WTC11 (cell line): ENCODE measurements at regions not wholly inside any gene's neighbourhood (a gene's known extent, or its start where the extent isn't known, plus 50 kb on each side); places are given as distances from the start of the nearest gene placed in this dataset.

Experiments used
- ATAC-seq: fragments of 200-7000 bp; cut with Tn5 transposase; 2 replicates; pipeline ENCODE4 v1.10.0; 2021; ENCODE audit warnings: mild to moderate bottlenecking, moderate library complexity
- CTCF ChIA-PET: fragments of 300-600 bp; sonication (Branson Sonifier 250); formaldehyde crosslinking; loops from one replicate; lab custom pipeline; 2021; ENCODE audit warnings: antibody characterized with exemption; lab: Charles Lee
- POLR2A ChIA-PET: fragments of 350-600 bp; sonication (Branson Sonifier 250); formaldehyde crosslinking; loops from one replicate; lab custom pipeline; 2021; ENCODE audit warnings: antibody characterized with exemption; lab: Charles Lee
- DNase-seq: peaks from one replicate; pipeline ENCODE4 v3.0.0; 2021; ENCODE audit warnings: low spot score
- H3K27ac Mint-ChIP-seq: 2 replicates; pipeline ENCODE4 v1.8.0; 2021; ENCODE audit warnings: mixed read lengths
- H3K27me3 Mint-ChIP-seq: 2 replicates; pipeline ENCODE4 v1.8.0; 2021; ENCODE audit warnings: low read depth, mild to moderate bottlenecking, moderate library complexity, mixed read lengths
- H3K36me3 Mint-ChIP-seq: 2 replicates; pipeline ENCODE4 v1.8.0; 2021; ENCODE audit warnings: mixed read lengths
- H3K4me1 Mint-ChIP-seq: 2 replicates; pipeline ENCODE4 v1.8.0; 2022; ENCODE audit warnings: mixed read lengths
- H3K4me3 Mint-ChIP-seq: 2 replicates; pipeline ENCODE4 v1.8.0; 2021; ENCODE audit warnings: mild to moderate bottlenecking, moderate library complexity, mixed read lengths
- H3K9me3 Mint-ChIP-seq: 2 replicates; pipeline ENCODE4 v1.8.0; 2021; ENCODE audit warnings: mixed read lengths
- ARID4B ChIP-seq: sonication (generic); formaldehyde crosslinking; IDR thresholded peaks from 2 replicates; pipeline ENCODE4 v1.8.0; 2023; ENCODE audit warnings: missing genetic modification reagents, mild to moderate bottlenecking, borderline replicate concordance
- ATF6 ChIP-seq: sonication (generic); formaldehyde crosslinking; IDR thresholded peaks from 2 replicates; pipeline ENCODE4 v1.8.1; 2023; ENCODE audit warnings: mild to moderate bottlenecking, missing genetic modification reagents
- EMX1 ChIP-seq: fragments of 250-450 bp; sonication (Bioruptor Pico); IDR thresholded peaks from 2 replicates; pipeline ENCODE4 v1.8.0; 2021; ENCODE audit warnings: mild to moderate bottlenecking
- FOXK1 ChIP-seq: sonication (generic); formaldehyde crosslinking; IDR thresholded peaks from 2 replicates; pipeline ENCODE4 v1.8.0; 2022; ENCODE audit warnings: mild to moderate bottlenecking, moderate library complexity, missing genetic modification reagents
- GTF2I ChIP-seq: fragments of 250-450 bp; sonication (Bioruptor Pico); conservative IDR thresholded peaks from 2 replicates; pipeline ENCODE4 v1.4.0; 2021; ENCODE audit warnings: mild to moderate bottlenecking
- IRF1 ChIP-seq: sonication (generic); formaldehyde crosslinking; IDR thresholded peaks from 2 replicates; pipeline ENCODE4 v1.8.0; 2023; ENCODE audit warnings: missing genetic modification reagents
- JUN ChIP-seq: sonication (generic); formaldehyde crosslinking; IDR thresholded peaks from 2 replicates; pipeline ENCODE4 v1.8.0; 2023; ENCODE audit warnings: mild to moderate bottlenecking, missing genetic modification reagents
- KAT7 ChIP-seq: sonication (generic); formaldehyde crosslinking; IDR thresholded peaks from 2 replicates; pipeline ENCODE4 v1.8.1; 2023; ENCODE audit warnings: missing genetic modification reagents, mild to moderate bottlenecking, borderline replicate concordance
- MLX ChIP-seq: sonication (generic); formaldehyde crosslinking; IDR thresholded peaks from 2 replicates; pipeline ENCODE4 v1.8.1; 2023; ENCODE audit warnings: mild to moderate bottlenecking, missing genetic modification reagents, moderate library complexity
- NFE2L1 ChIP-seq: sonication (generic); formaldehyde crosslinking; IDR thresholded peaks from 2 replicates; pipeline ENCODE4 v1.8.1; 2023; ENCODE audit warnings: missing genetic modification reagents
- NFYB ChIP-seq: sonication (generic); formaldehyde crosslinking; conservative IDR thresholded peaks from 2 replicates; pipeline ENCODE4 v1.8.0; 2022; ENCODE audit warnings: low read depth, missing genetic modification reagents
- NR2C2 ChIP-seq: sonication (generic); formaldehyde crosslinking; IDR thresholded peaks from 2 replicates; pipeline ENCODE4 v1.8.0; 2022; ENCODE audit warnings: mild to moderate bottlenecking, missing genetic modification reagents
- OVOL2 ChIP-seq: fragments of 250-450 bp; sonication (Bioruptor Pico); IDR thresholded peaks from 2 replicates; pipeline ENCODE4 v1.9.0; 2021; ENCODE audit warnings: mild to moderate bottlenecking, borderline replicate concordance
- PRRX2 ChIP-seq: fragments of 250-450 bp; sonication (Bioruptor Pico); IDR thresholded peaks from 2 replicates; pipeline ENCODE4 v1.8.0; 2021; ENCODE audit warnings: mild to moderate bottlenecking
- RELA ChIP-seq: sonication (generic); formaldehyde crosslinking; IDR thresholded peaks from 2 replicates; pipeline ENCODE4 v1.8.1; 2022; ENCODE audit warnings: missing genetic modification reagents, mild to moderate bottlenecking, borderline replicate concordance
- TCF7 ChIP-seq: sonication (generic); formaldehyde crosslinking; IDR thresholded peaks from 2 replicates; pipeline ENCODE4 v1.8.0; 2022; ENCODE audit warnings: mild to moderate bottlenecking, low read depth, missing genetic modification reagents, moderate library complexity
- TEAD4 ChIP-seq: sonication (generic); formaldehyde crosslinking; IDR thresholded peaks from 2 replicates; pipeline ENCODE4 v1.8.0; 2022; ENCODE audit warnings: mild to moderate bottlenecking, missing genetic modification reagents
- ZBTB21 ChIP-seq: sonication (generic); formaldehyde crosslinking; IDR thresholded peaks from 2 replicates; pipeline ENCODE4 v1.8.1; 2023; ENCODE audit warnings: mild to moderate bottlenecking, missing genetic modification reagents, borderline replicate concordance
- ZNF219 ChIP-seq: sonication (generic); formaldehyde crosslinking; IDR thresholded peaks from 2 replicates; pipeline ENCODE4 v1.8.0; 2023; ENCODE audit warnings: missing genetic modification reagents, mild to moderate bottlenecking, borderline replicate concordance
- ZNF232 ChIP-seq: sonication (generic); formaldehyde crosslinking; IDR thresholded peaks from 2 replicates; pipeline ENCODE4 v1.8.0; 2022; ENCODE audit warnings: mild to moderate bottlenecking, missing genetic modification reagents
- ZNF281 ChIP-seq: sonication (generic); formaldehyde crosslinking; IDR thresholded peaks from 2 replicates; pipeline ENCODE4 v1.8.0; 2023; ENCODE audit warnings: mild to moderate bottlenecking, missing genetic modification reagents
- ZNF532 ChIP-seq: fragments of 250-450 bp; sonication (Bioruptor Pico); IDR thresholded peaks from 2 replicates; pipeline ENCODE4 v1.9.0; 2021; ENCODE audit warnings: mild to moderate bottlenecking, borderline replicate concordance
- ZNF671 ChIP-seq: fragments of 250-450 bp; sonication (Bioruptor Pico); IDR thresholded peaks from 2 replicates; pipeline ENCODE4 v1.8.0; 2021; ENCODE audit warnings: mild to moderate bottlenecking

- TF ChIP-seq TCF7 (CRISPR knock-in tag) = no peak
- TF ChIP-seq NR2C2 (CRISPR knock-in tag) = no peak
- no peak for TF ChIP-seq ARID4B (CRISPR knock-in tag)
- no peak for TF ChIP-seq ZNF232 (CRISPR knock-in tag)
- TF ChIP-seq PRRX2 (CRISPR knock-in tag) = no peak
- no peak for TF ChIP-seq MLX (CRISPR knock-in tag)
- no peak for TF ChIP-seq ZNF219 (CRISPR knock-in tag)
- no peak for TF ChIP-seq TEAD4 (CRISPR knock-in tag)
- no peak for TF ChIP-seq JUN (CRISPR knock-in tag)
- TF ChIP-seq OVOL2 (CRISPR knock-in tag) = no peak
These were observed 56.0 kb upstream of the MYO16 start (continued) for GRCh38 chr13:108573455-108573854.

GRCh38 chr13:108574856-108575255 lies 54.6 kb upstream of the MYO16 start:
- no peaks in the 10 kb centered on the region; the same call in 1 of the 2 replicates for H3K27me3 Mint-ChIP-seq
- H3K9me3 Mint-ChIP-seq = no peaks in the 10 kb centered on the region
- DNase-seq = no peak
- no peaks in the 10 kb centered on the region for H3K36me3 Mint-ChIP-seq
- ChIA-PET POLR2A (interaction anchor here (0.6 to 0.8 kb wide), 2 partner anchors 27 to 55 kb away, joined by 4 to 5 read pairs; partner anchors contain the start of gene MYO16), CTCF (no interaction called here)
- H3K27ac Mint-ChIP-seq = no peak overlapping the region
- no peak for ATAC-seq
- no peaks in the 10 kb centered on the region for H3K4me1 Mint-ChIP-seq
- H3K4me3 Mint-ChIP-seq = no peak overlapping the region
- TF ChIP-seq NFYB (CRISPR knock-in tag) (no peak), RELA (CRISPR knock-in tag) (no peak), ZNF671 (CRISPR knock-in tag) (no peak), GTF2I (CRISPR knock-in tag) (no peak), EMX1 (CRISPR knock-in tag) (no peak), FOXK1 (CRISPR knock-in tag) (no peak), ZNF532 (CRISPR knock-in tag) (no peak), ZBTB21 (CRISPR knock-in tag) (no peak), ATF6 (CRISPR knock-in tag) (no peak), KAT7 (CRISPR knock-in tag) (no peak), IRF1 (CRISPR knock-in tag) (no peak), NFE2L1 (CRISPR knock-in tag) (no peak), ZNF281 (CRISPR knock-in tag) (no peak)
